ENCODE measurements at regions not wholly inside any gene's neighbourhood (a gene's known extent, or its start where the extent isn't known, plus 50 kb on each side); places are given as distances from the start of the nearest gene placed in this dataset.

- DNase-seq: no peak
Measured at GRCh38 chr10:129369566-129369965, 97.5 kb upstream of the MGMT start.

DNA sequence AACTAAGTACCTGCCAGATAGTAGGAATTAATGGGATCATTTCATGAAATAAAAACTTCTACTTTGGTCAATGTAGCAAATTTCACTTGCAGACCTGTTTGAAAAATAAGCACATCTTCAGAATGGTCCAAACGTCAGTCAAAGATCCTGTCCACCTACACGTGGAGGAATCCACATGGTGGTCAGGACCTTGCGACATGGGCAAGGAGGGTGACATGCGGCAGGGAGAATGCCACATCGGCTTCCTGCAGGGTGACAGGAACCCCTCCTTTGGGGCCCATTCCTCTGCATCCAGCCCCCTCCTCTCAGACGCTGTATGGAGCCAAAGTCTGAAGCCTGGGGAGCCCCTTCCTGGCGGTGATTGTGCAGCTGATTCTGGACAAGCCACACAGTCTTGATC is 95.5 kb upstream of the MGMT start:
- no peak for DNase-seq

GRCh38 chr10:129372172-129372571 is 94.9 kb upstream of the MGMT start:
- no peak for DNase-seq

DNA sequence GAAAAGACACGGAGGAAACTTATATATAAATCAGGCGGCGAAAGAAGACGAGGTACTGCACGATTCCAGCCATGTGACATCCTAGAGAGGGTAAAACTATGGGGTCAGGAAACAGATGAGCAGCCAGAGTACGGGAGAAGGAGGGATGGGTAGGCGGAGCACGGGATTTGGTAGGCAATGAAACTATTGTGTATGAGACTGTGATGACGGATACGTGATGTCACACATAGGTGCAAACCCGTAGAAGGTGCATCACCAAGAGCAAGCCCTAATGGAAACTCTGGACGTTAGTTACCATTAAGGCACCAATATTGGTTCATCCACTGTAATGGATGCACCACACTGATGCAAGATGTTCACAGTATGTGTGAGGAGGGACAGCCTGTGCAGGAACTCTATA is 93.8 kb upstream of the MGMT start:
- DNase-seq: no peak

DNA sequence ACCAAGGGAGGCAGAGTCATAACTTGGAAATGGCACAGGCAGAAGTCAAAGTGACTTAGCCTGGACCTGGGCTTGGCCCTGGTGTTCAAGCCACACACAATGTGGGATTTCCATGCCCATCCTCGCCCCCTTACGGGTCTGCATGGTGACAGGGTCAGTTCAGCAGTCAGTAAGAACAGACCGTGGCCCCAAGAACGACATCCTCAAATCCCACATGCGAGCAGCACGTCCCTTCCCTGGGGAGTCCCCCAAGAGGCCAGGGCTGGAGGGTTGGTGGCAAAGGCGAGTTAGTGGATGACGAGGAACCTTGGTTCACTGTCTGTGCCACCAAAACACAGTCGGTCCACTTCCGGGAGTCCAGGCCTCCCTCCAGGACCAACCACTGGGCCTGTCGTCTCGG is 93.3 kb upstream of the MGMT start:
- DNase-seq: no peak

- no peak for DNase-seq
Measured at GRCh38 chr10:129375171-129375570, 91.9 kb upstream of the MGMT start.

GRCh38 chr10:129375912-129376311 is 91.1 kb upstream of the MGMT start:
- DNase-seq: no peak

DNA sequence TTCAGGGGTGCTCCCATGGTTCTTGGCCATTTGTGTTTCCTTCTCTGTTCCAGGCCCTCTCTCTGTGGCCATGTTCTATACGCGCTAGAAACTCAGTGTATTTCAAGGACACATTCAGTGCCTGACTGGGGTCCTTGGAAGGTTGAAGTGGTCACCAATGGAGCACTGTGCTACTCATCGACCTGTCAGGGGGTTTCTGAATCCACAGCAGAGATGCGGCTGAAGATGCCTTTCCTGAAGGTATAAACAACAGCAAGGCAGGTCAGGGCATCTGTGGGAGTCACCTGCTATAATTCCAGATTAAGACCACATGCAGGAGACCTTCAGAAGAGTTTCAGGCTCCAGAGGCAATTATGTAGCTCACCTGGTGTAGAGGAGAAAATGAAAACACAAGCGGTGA is 86.8 kb upstream of the MGMT start:
- DNase-seq: no peak

GRCh38 chr10:129381741-129382140 is 85.3 kb upstream of the MGMT start:
- no peak for DNase-seq

GRCh38 chr10:129382401-129382800 is 84.6 kb upstream of the MGMT start:
- DNase-seq: no peak

DNA sequence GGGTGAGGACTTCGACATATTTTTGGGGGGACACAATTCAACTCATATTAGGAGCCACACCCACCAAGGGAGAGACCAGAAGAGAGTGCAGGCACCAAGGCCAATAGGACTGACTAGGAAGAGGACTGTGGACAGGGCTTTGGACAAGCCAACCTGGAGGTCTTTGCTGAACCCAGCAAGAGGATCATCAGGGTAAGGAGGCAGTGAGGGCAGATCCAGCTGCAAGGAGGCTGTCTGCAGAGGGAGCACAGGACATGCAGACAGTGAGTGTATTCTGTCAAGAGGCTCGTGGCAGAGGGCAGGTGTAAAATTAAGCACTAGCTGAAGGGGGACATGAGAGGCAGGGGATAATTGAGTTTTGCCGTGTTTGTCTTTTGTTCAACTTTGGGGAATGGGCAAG is 83.4 kb upstream of the MGMT start:
- DNase-seq: no peak

- DNase-seq: no peak
Measured at GRCh38 chr10:129385600-129385999, 81.4 kb upstream of the MGMT start.

GRCh38 chr10:129386415-129387257 is 80.4 kb upstream of the MGMT start:
- DNase-seq: no peak

- DNase-seq: no peak
Measured at GRCh38 chr10:129387258-129387525, 79.8 kb upstream of the MGMT start.

DNA sequence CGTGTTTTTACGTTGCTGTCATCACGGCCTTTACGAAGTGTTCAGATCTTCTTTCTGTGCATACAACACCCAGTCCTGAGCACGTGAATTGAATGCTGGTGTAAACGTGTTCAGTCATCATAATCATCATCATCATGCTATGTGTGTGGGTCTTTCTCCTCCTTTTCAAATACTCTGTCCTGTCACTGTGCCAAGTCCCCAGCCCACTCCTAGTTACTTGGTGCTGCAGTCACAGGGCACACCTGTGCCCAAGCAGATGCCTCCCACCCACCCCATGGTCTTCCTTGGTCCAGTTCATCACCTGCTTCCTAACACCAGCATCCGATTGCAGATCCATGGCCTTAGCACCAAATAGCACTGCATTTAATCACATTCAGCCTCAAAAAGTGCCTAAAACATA is 78.6 kb upstream of the MGMT start:
- no peak for DNase-seq

DNA sequence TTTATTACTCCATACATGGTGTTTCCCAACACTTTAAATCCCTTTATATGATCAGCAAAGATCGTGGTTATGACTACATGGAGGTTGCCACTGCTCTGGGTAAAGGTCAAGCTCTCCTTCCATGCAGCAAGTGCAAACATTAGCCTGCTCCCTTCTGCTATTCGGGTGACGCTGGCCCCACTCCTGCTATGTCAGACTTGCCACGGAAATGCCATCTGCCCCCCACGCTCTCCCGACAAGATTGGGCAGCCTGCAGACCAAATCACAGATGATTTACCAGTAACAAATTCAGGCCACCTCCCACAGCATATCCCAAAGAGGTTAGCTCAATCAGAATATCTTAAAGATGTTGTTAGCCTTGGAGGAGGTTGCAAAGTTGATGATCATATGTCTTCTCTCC is 77.8 kb upstream of the MGMT start:
- no peak for DNase-seq

GRCh38 chr10:129390147-129390546 is 76.9 kb upstream of the MGMT start:
- no peak for DNase-seq

GRCh38 chr10:129390726-129391125 is 76.3 kb upstream of the MGMT start:
- no peak for DNase-seq

DNA sequence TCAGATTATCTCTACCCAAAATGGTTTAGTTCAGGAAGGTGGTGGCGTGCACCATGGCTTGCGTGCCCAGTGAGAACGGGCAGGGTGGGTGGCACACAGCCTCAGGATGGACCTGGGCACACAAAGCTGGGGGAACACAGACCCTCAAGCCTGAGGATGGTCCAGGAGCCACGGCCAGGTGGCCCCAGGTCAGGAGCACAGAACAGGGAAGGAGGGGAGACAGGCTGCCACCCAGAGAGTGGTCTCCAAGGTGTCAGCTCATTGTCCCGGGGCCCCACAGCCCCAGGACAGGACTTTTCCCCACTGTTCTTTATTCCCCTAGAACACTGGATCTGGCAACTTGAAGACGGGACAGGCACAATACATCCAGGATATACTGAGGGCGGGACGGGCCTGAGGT is 75.6 kb upstream of the MGMT start:
- DNase-seq: no peak

GRCh38 chr10:129392855-129393254 is 74.2 kb upstream of the MGMT start:
- DNase-seq: no peak

GRCh38 chr10:129393812-129394211 is 73.2 kb upstream of the MGMT start:
- no peak for DNase-seq

GRCh38 chr10:129394518-129395328 is 72.3 kb upstream of the MGMT start:
- no peak for DNase-seq

DNA sequence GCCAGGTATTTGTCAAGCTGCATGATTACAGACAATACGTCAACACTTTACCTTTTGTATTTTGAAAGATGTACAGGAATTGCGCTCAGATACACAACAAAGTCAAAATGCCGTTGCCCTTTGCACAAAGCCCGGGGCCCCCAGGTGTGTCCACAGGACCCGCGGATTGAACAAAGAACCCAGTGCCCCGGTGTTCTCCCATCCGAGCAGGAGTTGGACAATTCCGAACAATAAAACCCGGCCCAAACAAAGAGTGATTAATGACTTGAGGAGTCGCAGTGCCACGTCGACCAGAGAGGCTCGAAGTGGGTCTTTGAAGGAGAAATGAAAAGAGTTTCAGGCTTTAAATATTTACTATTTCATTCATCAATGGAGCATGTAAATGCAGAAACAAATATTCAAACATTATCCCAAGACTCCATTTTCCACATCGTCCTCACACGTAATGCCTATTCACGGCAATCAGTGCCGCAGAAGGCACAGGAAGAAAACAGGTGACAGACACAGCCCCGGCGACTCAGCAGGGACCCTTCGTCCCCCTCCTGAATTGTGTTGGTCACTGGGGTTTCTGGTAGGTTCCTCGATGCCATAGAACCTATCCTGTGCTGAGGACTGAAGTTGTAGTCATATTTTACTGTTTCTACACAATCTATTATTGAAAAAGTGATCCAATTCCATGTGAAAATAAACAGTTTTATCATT is 70.9 kb upstream of the MGMT start:
- no peak for DNase-seq

Data from NCI-H1105 (cell line).